ENCODE measurements at regions not wholly inside any gene's neighbourhood (a gene's known extent, or its start where the extent isn't known, plus 50 kb on each side); places are given as distances from the start of the nearest gene placed in this dataset.
"Not testable (repeated sequence)": the region's sequence is repeated elsewhere in the genome, so short reads cannot be mapped to it uniquely, and the experiment has no call there.

GRCh38 chr5:32869216-32869615 lies 158.1 kb downstream of the NPR3 start (continued):
- no peak for TF ChIP-seq GATA2 (CRISPR knock-in tag; IDR thresholded peaks at IDR 0.05)

- Histone ChIP-seq H4K20me1 (ENCODE audit: insufficient read depth) (no peaks in the 10 kb centered on the region), H3K79me2 (ENCODE audit: insufficient read depth) (no peaks in the 10 kb centered on the region), H3K27ac (ENCODE audit: low read depth in 2 of 2, low read length in 1 of 2) (no peak overlapping the region), H3K4me2 (no peak overlapping the region), H3K36me3 (replicated peaks in 1 of 2; ENCODE audit: control insufficient read depth in 1 of 2, insufficient read depth in 2 of 2, low read length in 1 of 2) (peaks cover 0 to 26% of the 10 kb centered on the region in 2 experiments), H3K4me3 (ENCODE audit: low read depth in 2 of 2, low read length in 1 of 2) (no peak overlapping the region), H3K4me1 (ENCODE audit: control insufficient read depth in 1 of 2, insufficient read depth in 2 of 2, low read depth in 1 of 2, low read length in 1 of 2) (no peaks in the 10 kb centered on the region), H3F3A (replicated peaks; ENCODE audit: insufficient read depth) (peaks cover 3% of the 10 kb centered on the region), H2AFZ (ENCODE audit: low read depth) (no peak overlapping the region), H3K27me3 (ENCODE audit: insufficient read depth) (no peaks in the 10 kb centered on the region), H3K9me3 (peaks cover 12% of the 10 kb centered on the region), H3K9ac (no peak overlapping the region), H3K9me2 (no peaks in the 10 kb centered on the region)
- ChIA-PET POLR2A (no interaction called here), CTCF (no interaction called here)
- 13% methylated on average over 1 of the region's 1 CpG for WGBS (ENCODE audit: low lambda C conversion rate)
- TF ChIP-seq POLR2AphosphoS5 (IDR thresholded peaks at IDR 0.05; ENCODE audit: low read depth, low read length) = no peak
- TF ChIP-seq SMC3 (IDR thresholded peaks at IDR 0.05; ENCODE audit: low read depth, low read length) = no peak
- no peak for TF ChIP-seq GATA2 (CRISPR knock-in tag; IDR thresholded peaks at IDR 0.05)
- TF ChIP-seq ZBTB33 (IDR thresholded peaks at IDR 0.05; ENCODE audit: borderline replicate concordance, low read depth) = no peak
- TF ChIP-seq RXRA (IDR thresholded peaks at IDR 0.05; ENCODE audit: borderline replicate concordance, low read depth) = no peak
- TF ChIP-seq TAF1 (IDR thresholded peaks at IDR 0.05; ENCODE audit: borderline replicate concordance, low read depth, low read length) = no peak
- no peak for TF ChIP-seq USF2 (IDR thresholded peaks at IDR 0.05; ENCODE audit: borderline replicate concordance, low read depth, low read length)
- TF ChIP-seq NRF1 (IDR thresholded peaks at IDR 0.05; ENCODE audit: low read depth, low read length) = no peak
- no peak for TF ChIP-seq RAD21 (IDR thresholded peaks at IDR 0.05; ENCODE audit: low read length)
- no peak for TF ChIP-seq NFIC (IDR thresholded peaks at IDR 0.05; ENCODE audit: borderline replicate concordance)
- TF ChIP-seq MXI1 (IDR thresholded peaks at IDR 0.05; ENCODE audit: low read depth, low read length) = no peak
- TF ChIP-seq USF1 (IDR thresholded peaks at IDR 0.05; ENCODE audit: borderline replicate concordance, low read depth) = no peak
- no peak for TF ChIP-seq REST (IDR thresholded peaks at IDR 0.05; ENCODE audit: low read depth, low read length)
- no peak for TF ChIP-seq FOSL2 (IDR thresholded peaks at IDR 0.05; ENCODE audit: borderline replicate concordance, low read depth)
- no peak for DNase-seq
These were observed 165.7 kb downstream of the NPR3 start for GRCh38 chr5:32876791-32877190.

- H4K20me1 ChIP-seq (ENCODE audit: insufficient read depth); H3K9me2 ChIP-seq; H3K27ac ChIP-seq (ENCODE audit: low read depth in 2 of 2, low read length in 1 of 2); H3K4me3 ChIP-seq (ENCODE audit: low read depth in 2 of 2, low read length in 1 of 2); H3K79me2 ChIP-seq (ENCODE audit: insufficient read depth); H3K27me3 ChIP-seq (ENCODE audit: insufficient read depth); CTCF ChIA-PET; DNase-seq; H3F3A ChIP-seq (replicated peaks; ENCODE audit: insufficient read depth); H2AFZ ChIP-seq (ENCODE audit: low read depth); H3K4me1 ChIP-seq (ENCODE audit: control insufficient read depth in 1 of 2, insufficient read depth in 2 of 2, low read depth in 1 of 2, low read length in 1 of 2); H3K9ac ChIP-seq; POLR2A ChIA-PET; H3K4me2 ChIP-seq: not testable (repeated sequence)
- Histone ChIP-seq H3K9me3 (peaks cover 18% of the 10 kb centered on the region), H3K36me3 (replicated peaks in 1 of 2; ENCODE audit: control insufficient read depth in 1 of 2, insufficient read depth in 2 of 2, low read length in 1 of 2) (peaks cover 0 to 25% of the 10 kb centered on the region in 2 experiments)
- 36% methylated on average over 3 of the region's 3 CpGs for WGBS (ENCODE audit: low lambda C conversion rate)
These were observed 168.2 kb downstream of the NPR3 start for GRCh38 chr5:32879364-32879763.
